ENCODE measurements at regions not wholly inside any gene's neighbourhood (a gene's known extent, or its start where the extent isn't known, plus 50 kb on each side); places are given as distances from the start of the nearest gene placed in this dataset.

DNA sequence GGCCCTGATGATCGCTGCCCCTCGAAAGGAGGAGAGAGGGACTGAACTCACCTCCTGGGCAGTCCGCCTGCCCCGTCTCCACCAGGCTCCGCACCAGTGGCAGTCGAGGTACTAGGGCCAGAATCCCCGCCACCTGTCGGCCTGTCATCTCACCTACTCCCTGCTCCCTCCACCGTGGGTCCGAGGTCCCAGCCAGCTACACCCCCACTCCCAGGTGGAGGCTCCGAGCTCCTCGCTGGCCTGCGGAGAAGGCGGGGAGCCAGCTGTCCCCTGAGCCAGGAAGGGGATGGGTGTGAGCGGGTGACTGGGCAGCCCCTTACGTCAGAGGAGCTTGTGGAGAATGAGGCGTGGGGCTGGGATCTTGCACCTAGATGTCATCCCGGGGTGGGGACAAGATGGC, 1066.5 kb upstream of the MANEA start:
- Histone ChIP-seq H3K9me3 (ENCODE audit: insufficient read depth, low read depth, low read length) (no peaks in the 10 kb centered on the region), H3K27ac (ENCODE audit: low read depth, low read length) (no peak overlapping the region), H3K9ac (ENCODE audit: low read length) (no peak overlapping the region), H3K4me2 (ENCODE audit: low read length) (no peak overlapping the region), H3K36me3 (ENCODE audit: insufficient read depth, low read length) (no peaks in the 10 kb centered on the region), H4K20me1 (ENCODE audit: insufficient read depth, low read length) (no peaks in the 10 kb centered on the region), H3K4me1 (ENCODE audit: insufficient read depth, low read length) (no peaks in the 10 kb centered on the region), H3K4me3 (ENCODE audit: insufficient read depth, low read depth, low read length) (no peak overlapping the region), H3K79me2 (ENCODE audit: insufficient read depth, low read length) (no peaks in the 10 kb centered on the region), H3K27me3 (ENCODE audit: insufficient read depth, low read length) (no peaks in the 10 kb centered on the region), H2AFZ (ENCODE audit: low read depth, low read length) (no peak overlapping the region)
- Mint-ChIP-seq H3K36me3 (ENCODE audit: low read depth, unreplicated experiment) (no peaks in the 10 kb centered on the region), H3K9me3 (ENCODE audit: unreplicated experiment) (no peaks in the 10 kb centered on the region), H3K27ac (ENCODE audit: unreplicated experiment) (no peak overlapping the region), H3K4me1 (ENCODE audit: low read depth, unreplicated experiment) (no peaks in the 10 kb centered on the region), H3K27me3 (ENCODE audit: low read depth, unreplicated experiment) (no peaks in the 10 kb centered on the region), H3K4me3 (ENCODE audit: unreplicated experiment) (no peak overlapping the region)
- DNase-seq (ENCODE audit: low read depth) (no peak), FAIRE-seq (no peak)
- TF ChIP-seq EZH2 (IDR thresholded peaks at IDR 0.05; ENCODE audit: insufficient read depth, low read length) = no peak
- TF ChIP-seq CTCF (IDR thresholded peaks at IDR 0.05; ENCODE audit: insufficient read depth, low read depth, low read length) = no peak

DNA sequence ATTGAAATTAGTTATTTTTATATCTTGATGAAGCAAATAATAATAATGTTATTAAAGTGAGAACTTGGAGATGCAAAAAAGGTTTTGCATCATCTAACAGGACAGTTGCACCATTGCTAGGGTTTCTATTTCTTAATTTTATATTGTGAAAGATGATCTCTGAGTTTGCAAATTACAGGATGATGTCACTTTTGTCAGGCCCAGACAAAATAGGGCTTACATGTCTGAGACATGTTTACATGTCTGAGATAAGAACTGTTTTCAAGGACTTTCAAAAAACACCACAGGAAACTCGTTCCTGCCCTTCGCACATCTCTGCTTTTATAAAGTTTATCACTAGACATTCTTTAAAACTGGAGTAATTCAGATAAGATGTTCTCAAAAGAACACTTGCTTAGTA, 1075.8 kb upstream of the MANEA start:
- no peaks in the 10 kb centered on the region for H3K9me3 Mint-ChIP-seq (ENCODE audit: unreplicated experiment)
- no peaks in the 10 kb centered on the region for H3K27me3 Mint-ChIP-seq (ENCODE audit: low read depth, unreplicated experiment)
- H3K9me3 ChIP-seq (ENCODE audit: insufficient read depth, low read depth, low read length) = no peaks in the 10 kb centered on the region
- TF ChIP-seq CTCF (IDR thresholded peaks at IDR 0.05; ENCODE audit: insufficient read depth, low read depth, low read length) (no peak), EZH2 (IDR thresholded peaks at IDR 0.05; ENCODE audit: insufficient read depth, low read length) (no peak)
- H3K36me3 Mint-ChIP-seq (ENCODE audit: low read depth, unreplicated experiment) = no peaks in the 10 kb centered on the region
- H3K27ac Mint-ChIP-seq (ENCODE audit: unreplicated experiment) = peak overlapping the region; percentile 23
- H3K79me2 ChIP-seq (ENCODE audit: insufficient read depth, low read length) = no peaks in the 10 kb centered on the region
- no peaks in the 10 kb centered on the region for H3K4me1 ChIP-seq (ENCODE audit: insufficient read depth, low read length)
- FAIRE-seq = no peak
- no peak overlapping the region for H3K27ac ChIP-seq (ENCODE audit: low read depth, low read length)
- no peaks in the 10 kb centered on the region for H4K20me1 ChIP-seq (ENCODE audit: insufficient read depth, low read length)
- H2AFZ ChIP-seq (ENCODE audit: low read depth, low read length) = no peak overlapping the region
- H3K4me1 Mint-ChIP-seq (ENCODE audit: low read depth, unreplicated experiment) = peaks cover 4% of the 10 kb centered on the region
- no peak for DNase-seq (ENCODE audit: low read depth)
- H3K9ac ChIP-seq (ENCODE audit: low read length) = no peak overlapping the region
- no peak overlapping the region for H3K4me3 ChIP-seq (ENCODE audit: insufficient read depth, low read depth, low read length)
- no peaks in the 10 kb centered on the region for H3K36me3 ChIP-seq (ENCODE audit: insufficient read depth, low read length)
- H3K27me3 ChIP-seq (ENCODE audit: insufficient read depth, low read length) = no peaks in the 10 kb centered on the region
- no peak overlapping the region for H3K4me3 Mint-ChIP-seq (ENCODE audit: unreplicated experiment)
- H3K4me2 ChIP-seq (ENCODE audit: low read length) = no peak overlapping the region

GRCh38 chr6:94498099-94498498, 1078.7 kb upstream of the EPHA7 start:
- TF ChIP-seq CTCF (IDR thresholded peaks at IDR 0.05; ENCODE audit: insufficient read depth, low read depth, low read length) = no peak
- TF ChIP-seq EZH2 (IDR thresholded peaks at IDR 0.05; ENCODE audit: insufficient read depth, low read length) = no peak
- Histone ChIP-seq H3K9me3 (ENCODE audit: insufficient read depth, low read depth, low read length) (no peaks in the 10 kb centered on the region), H3K9ac (ENCODE audit: low read length) (no peak overlapping the region), H3K4me2 (ENCODE audit: low read length) (no peak overlapping the region), H3K4me1 (ENCODE audit: insufficient read depth, low read length) (no peaks in the 10 kb centered on the region), H4K20me1 (ENCODE audit: insufficient read depth, low read length) (no peaks in the 10 kb centered on the region), H2AFZ (ENCODE audit: low read depth, low read length) (no peak overlapping the region), H3K79me2 (ENCODE audit: insufficient read depth, low read length) (no peaks in the 10 kb centered on the region), H3K4me3 (ENCODE audit: insufficient read depth, low read depth, low read length) (no peak overlapping the region), H3K27ac (ENCODE audit: low read depth, low read length) (no peak overlapping the region), H3K27me3 (ENCODE audit: insufficient read depth, low read length) (no peaks in the 10 kb centered on the region), H3K36me3 (ENCODE audit: insufficient read depth, low read length) (no peaks in the 10 kb centered on the region)
- H3K27me3 Mint-ChIP-seq (ENCODE audit: low read depth, unreplicated experiment) = no peaks in the 10 kb centered on the region
- no peak overlapping the region for H3K4me3 Mint-ChIP-seq (ENCODE audit: unreplicated experiment)
- H3K36me3 Mint-ChIP-seq (ENCODE audit: low read depth, unreplicated experiment) = no peaks in the 10 kb centered on the region
- no peak for FAIRE-seq
- no peak overlapping the region for H3K27ac Mint-ChIP-seq (ENCODE audit: unreplicated experiment)
- peaks cover 4% of the 10 kb centered on the region for H3K4me1 Mint-ChIP-seq (ENCODE audit: low read depth, unreplicated experiment)
- no peaks in the 10 kb centered on the region for H3K9me3 Mint-ChIP-seq (ENCODE audit: unreplicated experiment)
- no peak for DNase-seq (ENCODE audit: low read depth)

Data from astrocyte (in vitro differentiated cells and primary cell).